ENCODE measurements at regions not wholly inside any gene's neighbourhood (a gene's known extent, or its start where the extent isn't known, plus 50 kb on each side); places are given as distances from the start of the nearest gene placed in this dataset.
"Not testable (repeated sequence)": the region's sequence is repeated elsewhere in the genome, so short reads cannot be mapped to it uniquely, and the experiment has no call there.

GRCh38 chr2:85941490-85941889, 52.7 kb upstream of the ST3GAL5 start:
- TF ChIP-seq CTCF (IDR thresholded peaks at IDR 0.05; ENCODE audit: insufficient read depth, low read length); REST (IDR thresholded peaks at IDR 0.05; ENCODE audit: insufficient replicate concordance, low read depth): not testable (repeated sequence)
